ENCODE measurements at regions not wholly inside any gene's neighbourhood (a gene's known extent, or its start where the extent isn't known, plus 50 kb on each side); places are given as distances from the start of the nearest gene placed in this dataset.

- TF ChIP-seq, protein P1, sequence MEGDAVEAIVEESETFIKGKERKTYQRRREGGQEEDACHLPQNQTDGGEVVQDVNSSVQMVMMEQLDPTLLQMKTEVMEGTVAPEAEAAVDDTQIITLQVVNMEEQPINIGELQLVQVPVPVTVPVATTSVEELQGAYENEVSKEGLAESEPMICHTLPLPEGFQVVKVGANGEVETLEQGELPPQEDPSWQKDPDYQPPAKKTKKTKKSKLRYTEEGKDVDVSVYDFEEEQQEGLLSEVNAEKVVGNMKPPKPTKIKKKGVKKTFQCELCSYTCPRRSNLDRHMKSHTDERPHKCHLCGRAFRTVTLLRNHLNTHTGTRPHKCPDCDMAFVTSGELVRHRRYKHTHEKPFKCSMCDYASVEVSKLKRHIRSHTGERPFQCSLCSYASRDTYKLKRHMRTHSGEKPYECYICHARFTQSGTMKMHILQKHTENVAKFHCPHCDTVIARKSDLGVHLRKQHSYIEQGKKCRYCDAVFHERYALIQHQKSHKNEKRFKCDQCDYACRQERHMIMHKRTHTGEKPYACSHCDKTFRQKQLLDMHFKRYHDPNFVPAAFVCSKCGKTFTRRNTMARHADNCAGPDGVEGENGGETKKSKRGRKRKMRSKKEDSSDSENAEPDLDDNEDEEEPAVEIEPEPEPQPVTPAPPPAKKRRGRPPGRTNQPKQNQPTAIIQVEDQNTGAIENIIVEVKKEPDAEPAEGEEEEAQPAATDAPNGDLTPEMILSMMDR (IDR thresholded peaks at IDR 0.05) = no peak
- TF ChIP-seq POLR2A (IDR thresholded peaks at IDR 0.05) (no peak), EP300 (IDR thresholded peaks at IDR 0.05) (no peak), POLR2AphosphoS5 (IDR thresholded peaks at IDR 0.05) (no peak)
These were observed 751.8 kb downstream of the FGF9 start for GRCh38 chr13:22422712-22423111.

Measured in gastroesophageal sphincter (tissue), 3 donors.